GM13977 (cell line): ENCODE measurements at regions not wholly inside any gene's neighbourhood (a gene's known extent, or its start where the extent isn't known, plus 50 kb on each side); places are given as distances from the start of the nearest gene placed in this dataset.

Experiments
- DNase-seq: peaks from one replicate; pipeline ENCODE4 v3.0.0; 2012; ENCODE audit warnings: low spot score
- in situ Hi-C: fragments of 300-500 bp; cut with MboI; formaldehyde crosslinking; loops from one replicate; pipeline ENCODE4 v1.12.0; 2022; ENCODE audit warnings: low sequenced_read_pairs, low pct_unique_long_range_greater_than_20kb, mixed read lengths, inconsistent platforms; ENCODE audit not compliant: unreplicated experiment
- TF ChIP-seq, protein P1 (sequence below): IDR thresholded peaks from 2 replicates; pipeline ENCODE4 v1.5.1; 2012; ENCODE audit warnings: mild to moderate bottlenecking, control low read depth; ENCODE audit not compliant: insufficient read depth; ENCODE audit errors: extremely low read depth, missing control alignments

DNA sequence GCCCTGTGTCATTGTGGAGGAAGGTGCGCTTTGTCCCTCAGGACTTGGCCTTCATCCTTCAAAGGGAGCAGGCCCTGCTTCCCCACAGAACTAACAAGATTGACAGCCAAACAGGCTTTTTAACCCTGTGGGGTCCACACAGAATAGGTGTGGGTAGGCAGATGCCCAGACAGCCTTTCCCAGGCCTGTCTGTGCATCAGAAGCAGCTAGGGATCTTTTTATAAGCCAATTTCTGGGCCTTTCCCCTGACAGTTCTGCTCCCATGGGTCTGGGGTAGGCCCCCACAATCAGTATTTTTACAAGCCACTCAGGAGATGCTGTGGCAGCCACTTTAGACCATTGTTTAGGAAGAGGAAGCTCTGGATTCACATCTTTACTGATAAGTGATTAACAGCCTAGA lies 69.2 kb downstream of the MRPL46 start:
- DNase-seq = no peak
- in situ Hi-C loops = no loop called here
- TF ChIP-seq, protein P1, sequence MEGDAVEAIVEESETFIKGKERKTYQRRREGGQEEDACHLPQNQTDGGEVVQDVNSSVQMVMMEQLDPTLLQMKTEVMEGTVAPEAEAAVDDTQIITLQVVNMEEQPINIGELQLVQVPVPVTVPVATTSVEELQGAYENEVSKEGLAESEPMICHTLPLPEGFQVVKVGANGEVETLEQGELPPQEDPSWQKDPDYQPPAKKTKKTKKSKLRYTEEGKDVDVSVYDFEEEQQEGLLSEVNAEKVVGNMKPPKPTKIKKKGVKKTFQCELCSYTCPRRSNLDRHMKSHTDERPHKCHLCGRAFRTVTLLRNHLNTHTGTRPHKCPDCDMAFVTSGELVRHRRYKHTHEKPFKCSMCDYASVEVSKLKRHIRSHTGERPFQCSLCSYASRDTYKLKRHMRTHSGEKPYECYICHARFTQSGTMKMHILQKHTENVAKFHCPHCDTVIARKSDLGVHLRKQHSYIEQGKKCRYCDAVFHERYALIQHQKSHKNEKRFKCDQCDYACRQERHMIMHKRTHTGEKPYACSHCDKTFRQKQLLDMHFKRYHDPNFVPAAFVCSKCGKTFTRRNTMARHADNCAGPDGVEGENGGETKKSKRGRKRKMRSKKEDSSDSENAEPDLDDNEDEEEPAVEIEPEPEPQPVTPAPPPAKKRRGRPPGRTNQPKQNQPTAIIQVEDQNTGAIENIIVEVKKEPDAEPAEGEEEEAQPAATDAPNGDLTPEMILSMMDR = no peak

DNA sequence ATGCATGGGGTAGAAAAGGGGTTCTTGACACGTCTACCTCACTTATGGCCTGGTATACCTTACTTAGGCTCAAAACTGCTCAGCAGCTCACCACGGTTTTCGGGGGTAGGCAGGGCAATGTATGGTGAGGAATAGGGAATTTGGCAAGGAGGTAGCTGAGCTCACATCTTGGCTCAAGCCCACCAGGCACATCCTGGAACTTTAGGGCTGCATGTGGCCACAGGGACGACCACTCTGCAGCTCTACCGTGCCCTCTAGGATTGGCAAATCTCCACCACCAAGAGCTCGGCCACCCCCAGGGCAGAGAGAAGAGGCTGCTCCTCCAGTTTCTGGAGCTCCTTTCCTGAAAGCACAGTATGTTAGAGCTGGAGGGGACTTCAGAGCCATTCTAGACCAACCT lies 69.7 kb downstream of the MRPL46 start:
- no peak for DNase-seq
- in situ Hi-C loops = no loop called here
- TF ChIP-seq, protein P1 = no peak

DNA sequence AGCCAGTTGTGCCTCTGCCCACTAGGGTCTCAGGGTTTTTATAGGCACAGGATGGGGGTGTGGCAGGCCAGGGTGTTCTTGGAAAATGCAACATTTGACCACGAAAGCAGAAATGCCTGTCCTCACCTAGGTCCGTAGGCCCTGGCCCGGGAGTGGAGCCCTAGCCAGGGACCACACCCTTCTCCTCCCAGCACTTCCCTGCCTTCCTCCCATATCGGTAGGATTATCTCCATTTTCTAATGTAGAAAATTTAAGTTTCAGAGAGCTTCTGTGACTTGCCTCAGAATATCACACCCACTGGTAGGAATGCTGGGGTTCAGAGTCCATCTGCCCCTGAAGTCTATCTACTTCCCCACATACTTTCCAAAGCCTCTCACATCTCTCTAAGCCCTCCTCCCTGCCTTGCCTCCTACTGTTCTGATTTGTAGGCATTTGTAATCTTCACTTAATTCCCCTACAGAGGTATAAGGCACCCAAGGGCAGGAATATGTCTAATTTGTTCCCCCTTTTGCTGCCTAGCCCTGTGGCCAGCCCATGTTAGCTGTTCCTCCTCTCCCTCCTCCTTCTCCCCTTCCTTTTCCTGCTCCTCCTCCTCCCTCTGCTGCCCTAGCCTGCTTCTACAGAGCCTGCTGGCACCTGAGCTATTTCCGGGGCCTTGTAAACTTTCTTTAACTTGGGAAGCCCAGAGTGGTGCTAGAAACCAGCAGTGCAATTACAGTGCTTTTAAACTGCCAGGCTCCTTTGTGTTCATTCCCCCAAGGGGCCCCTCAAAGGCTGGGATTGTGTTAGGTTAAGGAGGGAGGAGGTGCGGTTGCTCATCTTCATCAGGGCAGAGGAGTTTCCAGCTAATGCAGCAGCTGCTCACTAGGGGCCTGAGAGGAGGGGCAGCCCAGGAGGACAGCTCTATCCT lies 71.1 kb downstream of the MRPL46 start:
- no peak for DNase-seq
- TF ChIP-seq, protein P1 = no peak
- in situ Hi-C loops = no loop called here

DNA sequence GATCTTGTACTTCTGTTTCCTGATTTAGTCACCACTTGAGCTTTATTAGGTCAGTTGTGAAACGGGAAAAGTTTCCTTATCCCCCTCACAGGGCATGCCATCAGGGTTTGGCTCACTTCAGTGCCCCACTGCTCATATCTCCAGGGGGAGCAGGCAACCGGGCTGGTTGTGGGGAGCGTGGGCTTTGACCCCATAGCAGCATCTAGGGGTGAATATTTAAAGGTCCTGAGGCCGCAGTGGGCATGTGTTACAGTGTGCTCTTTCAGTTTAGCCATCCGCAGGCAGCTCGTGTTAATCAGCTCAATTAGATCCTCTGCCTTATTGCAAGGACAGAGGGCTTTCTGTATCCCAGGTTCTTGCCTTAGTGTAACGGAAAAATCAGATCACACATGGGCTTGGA lies 71.9 kb downstream of the MRPL46 start:
- in situ Hi-C loops = no loop called here
- TF ChIP-seq, protein P1 = no peak
- no peak for DNase-seq

DNA sequence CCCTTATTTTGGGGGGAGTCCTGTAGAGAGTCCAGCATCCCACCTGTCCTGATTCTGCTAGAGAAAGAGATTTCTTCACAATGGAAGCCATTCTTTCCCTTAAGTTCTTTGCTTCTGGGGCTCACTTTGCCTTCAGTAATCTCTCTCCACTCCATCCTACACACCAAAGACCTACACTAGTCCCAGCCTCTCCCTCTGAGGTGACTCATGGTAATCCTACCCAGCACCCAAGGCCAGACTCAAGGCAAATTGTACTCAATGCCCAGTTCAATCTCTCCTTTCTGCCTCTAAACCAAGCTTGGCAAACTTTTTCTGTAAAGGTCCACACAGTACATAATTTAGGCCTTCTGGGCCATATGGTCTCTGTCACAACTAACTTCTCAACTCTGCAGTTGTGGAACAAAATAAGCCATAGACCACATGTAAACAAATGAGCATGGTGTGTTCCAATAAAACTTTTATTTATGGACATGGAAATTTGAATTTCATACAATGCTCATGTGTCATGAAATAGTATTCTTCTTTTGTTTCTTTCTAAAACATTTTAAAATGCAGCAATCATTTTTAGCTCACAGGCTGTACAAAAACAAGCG lies 72.5 kb downstream of the MRPL46 start:
- TF ChIP-seq, protein P1 = no peak
- in situ Hi-C loops = no loop called here
- DNase-seq = no peak

DNA sequence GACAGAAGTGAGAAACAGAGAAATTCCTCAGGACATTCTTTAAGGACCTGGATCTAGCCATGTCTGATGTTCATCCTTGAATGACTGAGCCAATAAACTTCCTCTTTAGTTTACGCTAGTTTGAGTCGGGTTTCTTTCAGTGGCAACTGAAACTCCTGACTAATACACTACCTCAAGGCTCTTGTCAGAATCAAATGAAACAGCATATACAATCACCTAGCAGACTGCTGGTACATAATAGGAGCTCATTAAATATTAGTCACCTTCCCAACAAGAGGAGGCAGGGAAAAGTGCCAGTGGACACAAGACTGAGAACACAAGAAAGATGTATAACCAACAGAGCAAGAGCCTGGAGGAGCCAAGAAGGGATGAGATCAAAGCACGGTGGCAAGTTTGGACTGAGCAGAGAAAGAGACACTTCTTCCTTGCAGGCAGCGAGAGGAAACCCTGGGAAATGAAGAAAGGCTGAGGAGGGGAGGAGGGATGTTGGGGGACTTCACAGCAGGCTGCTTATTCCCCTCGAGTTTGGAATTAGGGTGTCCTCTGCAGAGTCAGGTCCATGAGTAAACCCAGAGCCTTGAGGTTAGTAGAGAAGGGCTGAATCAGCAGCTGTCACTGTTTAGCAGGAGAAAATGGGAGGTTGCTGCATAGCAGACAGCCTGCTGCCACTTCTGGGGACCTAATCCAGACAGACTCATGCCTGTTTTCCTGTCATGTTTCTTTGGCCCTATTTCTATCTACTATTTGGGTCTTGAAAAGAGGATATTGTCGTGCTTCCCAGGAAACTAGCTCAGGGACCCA lies 73.3 kb downstream of the MRPL46 start:
- TF ChIP-seq, protein P1 = no peak
- no peak for DNase-seq

More for the DNA sequence above, 73.3 kb downstream of the MRPL46 start:
- in situ Hi-C loops = no loop called here
